ENCODE measurements at regions not wholly inside any gene's neighbourhood (a gene's known extent, or its start where the extent isn't known, plus 50 kb on each side); places are given as distances from the start of the nearest gene placed in this dataset.
"Not testable (repeated sequence)": the region's sequence is repeated elsewhere in the genome, so short reads cannot be mapped to it uniquely, and the experiment has no call there.

DNA sequence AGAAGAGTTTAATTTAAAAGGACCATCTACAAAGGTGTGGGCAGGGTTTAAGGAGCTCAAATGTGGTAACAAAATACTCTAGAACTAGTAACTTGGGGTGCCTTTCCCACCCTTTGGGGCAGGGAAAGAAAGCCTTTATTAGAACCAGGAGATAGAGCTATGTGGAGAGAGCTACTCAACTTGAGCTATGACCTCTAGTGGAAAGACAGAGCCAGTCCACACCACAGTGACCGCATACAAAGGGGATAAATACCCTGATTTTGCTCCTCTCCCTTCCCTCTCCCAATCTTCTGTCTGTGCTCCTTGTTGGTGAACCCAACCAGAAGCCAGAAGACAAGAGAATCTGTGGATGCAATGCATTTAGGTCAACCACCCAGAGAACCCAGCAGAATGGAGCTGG lies 54.4 kb upstream of the JAK1 start:
- Histone ChIP-seq H3K4me3 (ENCODE audit: low read depth, low read length) (no peak overlapping the region), H3K27ac (no peak overlapping the region), H3K36me3 (no peaks in the 10 kb centered on the region), H3K9me3 (ENCODE audit: severe bottlenecking) (no peaks in the 10 kb centered on the region), H3K27me3 (ENCODE audit: insufficient read depth, low read depth, severe bottlenecking) (no peaks in the 10 kb centered on the region)
- no peak for DNase-seq
- TF ChIP-seq, protein P1, sequence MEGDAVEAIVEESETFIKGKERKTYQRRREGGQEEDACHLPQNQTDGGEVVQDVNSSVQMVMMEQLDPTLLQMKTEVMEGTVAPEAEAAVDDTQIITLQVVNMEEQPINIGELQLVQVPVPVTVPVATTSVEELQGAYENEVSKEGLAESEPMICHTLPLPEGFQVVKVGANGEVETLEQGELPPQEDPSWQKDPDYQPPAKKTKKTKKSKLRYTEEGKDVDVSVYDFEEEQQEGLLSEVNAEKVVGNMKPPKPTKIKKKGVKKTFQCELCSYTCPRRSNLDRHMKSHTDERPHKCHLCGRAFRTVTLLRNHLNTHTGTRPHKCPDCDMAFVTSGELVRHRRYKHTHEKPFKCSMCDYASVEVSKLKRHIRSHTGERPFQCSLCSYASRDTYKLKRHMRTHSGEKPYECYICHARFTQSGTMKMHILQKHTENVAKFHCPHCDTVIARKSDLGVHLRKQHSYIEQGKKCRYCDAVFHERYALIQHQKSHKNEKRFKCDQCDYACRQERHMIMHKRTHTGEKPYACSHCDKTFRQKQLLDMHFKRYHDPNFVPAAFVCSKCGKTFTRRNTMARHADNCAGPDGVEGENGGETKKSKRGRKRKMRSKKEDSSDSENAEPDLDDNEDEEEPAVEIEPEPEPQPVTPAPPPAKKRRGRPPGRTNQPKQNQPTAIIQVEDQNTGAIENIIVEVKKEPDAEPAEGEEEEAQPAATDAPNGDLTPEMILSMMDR (IDR thresholded peaks at IDR 0.05; ENCODE audit: low read depth, low read length): peak; percentile 70

DNA sequence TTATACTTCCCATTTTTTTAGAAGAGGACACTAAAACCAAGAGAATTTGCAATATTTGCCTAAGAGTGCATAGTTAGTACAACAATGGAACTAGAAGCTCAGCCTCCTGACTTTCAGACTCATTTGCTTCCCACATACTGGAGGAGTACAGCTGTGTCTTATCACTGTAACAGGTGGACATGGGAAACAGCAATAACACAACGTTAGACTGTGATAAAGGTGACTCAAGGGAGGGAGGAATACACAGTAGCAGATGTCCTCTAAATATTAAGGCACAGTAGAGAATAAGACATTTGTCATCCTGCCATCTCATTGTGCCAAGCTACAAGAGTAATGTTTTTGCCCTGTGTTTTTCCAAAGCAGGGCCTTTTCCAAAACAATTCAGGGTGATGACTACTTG lies 55.4 kb upstream of the JAK1 start:
- H3K4me3 ChIP-seq (ENCODE audit: low read depth, low read length): no peak overlapping the region
- no peaks in the 10 kb centered on the region for H3K27me3 ChIP-seq (ENCODE audit: insufficient read depth, low read depth, severe bottlenecking)
- no peak overlapping the region for H3K27ac ChIP-seq
- TF ChIP-seq, protein P1 (IDR thresholded peaks at IDR 0.05; ENCODE audit: low read depth, low read length): no peak
- no peaks in the 10 kb centered on the region for H3K9me3 ChIP-seq (ENCODE audit: severe bottlenecking)
- no peak for DNase-seq
- H3K36me3 ChIP-seq: no peaks in the 10 kb centered on the region

DNA sequence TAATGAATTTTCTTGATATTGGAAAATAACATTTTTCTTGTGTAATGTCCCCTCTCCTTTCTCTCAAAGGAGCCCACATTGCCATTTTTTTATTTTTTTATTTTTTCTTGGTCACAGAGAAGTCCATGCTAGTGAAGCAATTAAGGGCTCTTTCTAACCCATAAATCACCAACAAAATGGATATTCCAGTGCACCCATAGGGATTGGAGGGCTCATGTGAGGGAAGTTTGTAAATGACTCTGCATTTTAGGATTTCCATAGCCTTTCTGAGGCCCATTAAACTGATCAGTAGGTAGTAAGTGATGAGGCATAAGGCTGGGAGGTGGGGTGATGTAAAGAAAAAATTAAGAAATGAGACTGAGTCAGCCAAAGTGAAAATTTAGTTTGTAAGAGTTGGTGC lies 55.9 kb upstream of the JAK1 start:
- TF ChIP-seq, protein P1 (IDR thresholded peaks at IDR 0.05; ENCODE audit: low read depth, low read length): no peak
- Histone ChIP-seq H3K4me3 (ENCODE audit: low read depth, low read length) (no peak overlapping the region), H3K27ac (no peak overlapping the region), H3K9me3 (ENCODE audit: severe bottlenecking) (no peaks in the 10 kb centered on the region), H3K27me3 (ENCODE audit: insufficient read depth, low read depth, severe bottlenecking) (no peaks in the 10 kb centered on the region), H3K36me3 (no peaks in the 10 kb centered on the region)
- DNase-seq: no peak

- H3K9me3 ChIP-seq (ENCODE audit: severe bottlenecking): no peaks in the 10 kb centered on the region
- H3K27ac ChIP-seq: no peak overlapping the region
- TF ChIP-seq, protein P1 (IDR thresholded peaks at IDR 0.05; ENCODE audit: low read depth, low read length): no peak
Measured at GRCh38 chr1:65025794-65026193, 59.4 kb upstream of the JAK1 start.

GRCh38 chr1:65026235-65026634 lies 59.9 kb upstream of the JAK1 start:
- Histone ChIP-seq H3K4me3 (ENCODE audit: low read depth, low read length) (no peak overlapping the region), H3K9me3 (ENCODE audit: severe bottlenecking) (no peaks in the 10 kb centered on the region), H3K36me3 (no peaks in the 10 kb centered on the region), H3K27me3 (ENCODE audit: insufficient read depth, low read depth, severe bottlenecking) (no peaks in the 10 kb centered on the region), H3K27ac (no peak overlapping the region)
- no peak for DNase-seq
- TF ChIP-seq, protein P1 (IDR thresholded peaks at IDR 0.05; ENCODE audit: low read depth, low read length): no peak

More at GRCh38 chr1:65025794-65026193, 59.4 kb upstream of the JAK1 start:
- no peak for DNase-seq
- no peaks in the 10 kb centered on the region for H3K27me3 ChIP-seq (ENCODE audit: insufficient read depth, low read depth, severe bottlenecking)
- no peak overlapping the region for H3K4me3 ChIP-seq (ENCODE audit: low read depth, low read length)
- no peaks in the 10 kb centered on the region for H3K36me3 ChIP-seq

DNA sequence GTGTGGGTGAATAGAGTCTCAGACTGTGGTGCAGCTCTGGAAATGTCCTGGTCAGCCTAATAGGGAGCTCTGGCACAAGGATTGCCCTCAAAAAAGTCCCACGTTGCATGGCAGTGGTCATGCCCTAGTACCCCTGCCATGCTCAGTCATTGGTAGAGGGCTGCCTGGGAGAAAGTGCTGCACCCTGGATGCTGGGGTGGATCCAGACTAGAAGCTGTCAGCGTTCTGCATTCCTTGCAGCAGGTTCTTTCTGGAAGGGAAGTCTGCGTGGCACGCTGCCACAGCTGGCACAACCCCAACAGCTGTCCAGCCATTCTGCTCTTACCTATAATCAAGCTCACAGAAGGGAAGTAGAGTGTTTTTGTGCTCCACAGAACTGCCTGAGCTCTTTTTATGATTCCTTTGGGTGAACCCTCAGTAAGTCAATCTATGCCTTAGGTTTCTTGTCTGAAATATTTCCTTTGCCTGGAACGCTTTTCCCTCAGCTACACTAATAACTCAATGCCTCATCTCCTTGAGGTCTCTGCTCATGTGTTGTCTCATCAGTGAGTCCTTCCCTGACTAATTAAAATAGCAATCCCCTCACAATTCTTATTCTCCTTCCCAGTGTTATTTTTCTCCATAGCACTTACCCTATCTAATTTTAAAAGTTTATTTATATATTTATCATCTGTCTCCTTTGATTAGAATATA lies 61.5 kb upstream of the JAK1 start:
- no peak overlapping the region for H3K27ac ChIP-seq
- DNase-seq: no peak
- TF ChIP-seq, protein P1 (IDR thresholded peaks at IDR 0.05; ENCODE audit: low read depth, low read length): no peak
- no peaks in the 10 kb centered on the region for H3K27me3 ChIP-seq (ENCODE audit: insufficient read depth, low read depth, severe bottlenecking)
- no peaks in the 10 kb centered on the region for H3K36me3 ChIP-seq
- H3K4me3 ChIP-seq (ENCODE audit: low read depth, low read length): no peak overlapping the region
- H3K9me3 ChIP-seq (ENCODE audit: severe bottlenecking): no peaks in the 10 kb centered on the region

DNA sequence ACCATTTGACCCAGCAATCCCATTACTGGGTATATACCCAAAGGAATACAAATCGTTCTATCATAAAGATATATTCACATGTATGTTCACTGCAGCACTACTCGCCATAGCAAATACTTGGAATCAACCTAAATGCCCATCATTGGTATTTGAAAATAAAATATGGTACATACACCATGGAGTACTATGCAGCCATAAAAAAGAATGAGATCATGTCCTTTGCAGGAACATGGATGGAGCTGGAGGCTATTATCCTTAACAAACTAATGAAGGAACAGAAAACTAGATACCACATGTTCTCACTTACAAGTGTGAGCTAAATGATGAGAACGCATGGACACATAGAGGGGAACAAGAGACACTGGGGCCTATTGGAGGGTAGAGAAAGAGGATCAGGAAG lies 63.1 kb upstream of the JAK1 start:
- H3K27ac ChIP-seq; H3K36me3 ChIP-seq; H3K27me3 ChIP-seq (ENCODE audit: insufficient read depth, low read depth, severe bottlenecking); H3K9me3 ChIP-seq (ENCODE audit: severe bottlenecking); H3K4me3 ChIP-seq (ENCODE audit: low read depth, low read length); DNase-seq: not testable (repeated sequence)

DNA sequence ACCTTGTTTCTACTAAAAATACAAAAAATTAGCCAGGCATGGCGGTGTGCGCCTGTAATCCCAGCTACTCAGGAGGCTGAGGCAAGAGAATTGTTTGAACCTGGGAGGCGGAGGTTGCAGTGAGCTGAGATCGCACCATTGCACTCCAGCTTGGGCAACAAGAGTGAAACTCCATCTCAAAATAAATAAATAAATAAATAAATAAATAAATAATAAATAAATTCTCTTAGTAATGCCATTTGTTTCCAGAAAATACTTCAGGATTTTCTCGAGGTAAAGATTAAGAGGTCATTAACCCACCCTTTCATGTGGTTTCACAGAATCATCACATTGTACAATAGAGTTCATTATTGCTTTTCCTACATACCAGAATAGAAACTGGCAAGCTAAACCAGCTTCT lies 68.5 kb upstream of the JAK1 start:
- H3K27ac ChIP-seq; H3K4me3 ChIP-seq (ENCODE audit: low read depth, low read length); DNase-seq; H3K27me3 ChIP-seq (ENCODE audit: insufficient read depth, low read depth, severe bottlenecking); H3K9me3 ChIP-seq (ENCODE audit: severe bottlenecking); H3K36me3 ChIP-seq: not testable (repeated sequence)

Data from WERI-Rb-1 (cell line).